HEK293 (cell line): ENCODE measurements at regions not wholly inside any gene's neighbourhood (a gene's known extent, or its start where the extent isn't known, plus 50 kb on each side); places are given as distances from the start of the nearest gene placed in this dataset.

ENCODE experiments used
- KLF10 ChIP-seq: fragments of 450-650 bp; IDR thresholded peaks from 2 replicates; pipeline ENCODE4 v1.5.1; 2018; ENCODE audit warnings: missing biosample characterization, mild to moderate bottlenecking, missing genetic modification characterization
- REPIN1 ChIP-seq: fragments of 450-650 bp; formaldehyde crosslinking; IDR thresholded peaks from 2 replicates; pipeline ENCODE4 v1.5.1; 2017; ENCODE audit warnings: missing biosample characterization, missing genetic modification characterization, low read depth
- ZBTB21 ChIP-seq: fragments of 450-650 bp; formaldehyde crosslinking; IDR thresholded peaks from 2 replicates; pipeline ENCODE4 v1.5.1; 2017; ENCODE audit warnings: missing biosample characterization, missing genetic modification characterization
- ZBTB8A ChIP-seq: fragments of 450-650 bp; formaldehyde crosslinking; IDR thresholded peaks from 2 replicates; pipeline ENCODE4 v1.5.1; 2016; ENCODE audit warnings: missing biosample characterization, missing genetic modification characterization
- ZNF335 ChIP-seq: fragments of 450-650 bp; formaldehyde crosslinking; conservative IDR thresholded peaks from 2 replicates; pipeline ENCODE4 v1.5.1; 2016; ENCODE audit warnings: missing biosample characterization, missing genetic modification characterization
- ZNF707 ChIP-seq: fragments of 450-650 bp; formaldehyde crosslinking; IDR thresholded peaks from 2 replicates; pipeline ENCODE4 v1.5.1; 2016; ENCODE audit warnings: missing biosample characterization, missing genetic modification characterization

DNA sequence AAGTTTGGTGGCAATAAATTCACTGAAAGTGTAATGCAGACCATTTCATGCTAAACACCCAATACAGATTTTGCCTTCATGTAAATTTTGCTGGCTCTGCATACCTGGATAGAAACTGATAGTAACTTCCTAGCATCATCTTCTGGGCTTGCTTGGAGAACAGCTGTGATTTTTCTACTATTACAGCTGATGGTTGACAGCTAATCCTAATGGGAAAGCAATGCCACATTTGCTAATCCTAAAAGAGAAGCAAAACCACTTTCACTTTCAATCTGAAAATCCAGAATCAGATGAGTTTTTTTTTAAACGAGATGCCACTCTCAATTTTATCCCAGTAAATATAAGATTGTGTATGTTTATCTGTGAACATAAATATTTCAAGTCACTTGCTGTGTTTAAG, 1035.9 kb downstream of the TRHDE start:
- no peak for TF ChIP-seq ZBTB8A
- TF ChIP-seq REPIN1: no peak
- TF ChIP-seq ZNF707 (tag by site-specific recombination): no peak
- no peak for TF ChIP-seq KLF10 (tag by site-specific recombination)
- no peak for TF ChIP-seq ZBTB21 (tag by site-specific recombination)
- no peak for TF ChIP-seq ZNF335
